ENCODE measurements at regions not wholly inside any gene's neighbourhood (a gene's known extent, or its start where the extent isn't known, plus 50 kb on each side); places are given as distances from the start of the nearest gene placed in this dataset.

DNA sequence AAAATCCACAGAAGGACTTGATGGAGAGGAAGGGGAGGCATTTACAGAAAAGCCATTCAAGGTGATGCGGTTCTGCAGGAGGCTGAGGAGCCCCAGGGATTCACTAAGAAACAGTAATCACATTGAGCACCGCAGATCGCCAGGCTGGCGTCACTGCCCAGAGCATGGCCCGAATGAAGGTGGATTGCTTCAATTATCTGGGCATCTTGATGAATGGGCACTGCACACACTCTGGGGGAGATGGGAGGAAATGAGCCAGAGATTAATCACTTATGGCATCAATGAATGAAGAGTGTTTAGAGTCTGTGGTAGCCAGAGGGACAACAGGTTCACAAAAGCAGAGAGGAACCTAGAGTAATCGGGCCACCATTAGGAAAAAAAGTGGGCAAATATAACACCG, 292.1 kb downstream of the ZEB1 start (continued):
- TF ChIP-seq, protein P1, sequence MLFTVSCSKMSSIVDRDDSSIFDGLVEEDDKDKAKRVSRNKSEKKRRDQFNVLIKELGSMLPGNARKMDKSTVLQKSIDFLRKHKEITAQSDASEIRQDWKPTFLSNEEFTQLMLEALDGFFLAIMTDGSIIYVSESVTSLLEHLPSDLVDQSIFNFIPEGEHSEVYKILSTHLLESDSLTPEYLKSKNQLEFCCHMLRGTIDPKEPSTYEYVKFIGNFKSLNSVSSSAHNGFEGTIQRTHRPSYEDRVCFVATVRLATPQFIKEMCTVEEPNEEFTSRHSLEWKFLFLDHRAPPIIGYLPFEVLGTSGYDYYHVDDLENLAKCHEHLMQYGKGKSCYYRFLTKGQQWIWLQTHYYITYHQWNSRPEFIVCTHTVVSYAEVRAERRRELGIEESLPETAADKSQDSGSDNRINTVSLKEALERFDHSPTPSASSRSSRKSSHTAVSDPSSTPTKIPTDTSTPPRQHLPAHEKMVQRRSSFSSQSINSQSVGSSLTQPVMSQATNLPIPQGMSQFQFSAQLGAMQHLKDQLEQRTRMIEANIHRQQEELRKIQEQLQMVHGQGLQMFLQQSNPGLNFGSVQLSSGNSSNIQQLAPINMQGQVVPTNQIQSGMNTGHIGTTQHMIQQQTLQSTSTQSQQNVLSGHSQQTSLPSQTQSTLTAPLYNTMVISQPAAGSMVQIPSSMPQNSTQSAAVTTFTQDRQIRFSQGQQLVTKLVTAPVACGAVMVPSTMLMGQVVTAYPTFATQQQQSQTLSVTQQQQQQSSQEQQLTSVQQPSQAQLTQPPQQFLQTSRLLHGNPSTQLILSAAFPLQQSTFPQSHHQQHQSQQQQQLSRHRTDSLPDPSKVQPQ (CRISPR knock-in tag; IDR thresholded peaks at IDR 0.05; ENCODE audit: borderline replicate concordance): no peak

DNA sequence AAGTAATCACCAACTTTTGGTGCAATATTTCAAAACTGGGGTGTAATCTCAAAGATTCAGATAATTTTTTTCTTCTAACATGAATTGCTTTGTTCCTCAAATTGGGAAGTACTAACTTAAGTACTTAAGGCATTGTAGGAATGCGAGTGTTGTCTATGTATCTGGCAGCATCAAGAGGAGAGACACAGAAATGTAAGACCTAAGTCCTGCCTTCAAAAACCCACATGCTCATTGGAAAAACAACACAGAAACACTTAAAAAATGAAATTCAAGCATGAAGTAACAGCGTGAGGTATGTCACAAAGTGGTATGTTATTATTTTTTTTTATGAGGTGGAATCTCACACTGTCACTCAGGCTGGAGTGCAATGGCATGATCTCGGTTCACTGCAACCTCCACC, 288.5 kb downstream of the ZEB1 start:
- intact Hi-C loops (cut with micrococcal nuclease): no loop called here
- Histone ChIP-seq H3K9ac (ENCODE audit: insufficient read depth in 1 of 2, low read depth in 2 of 2, low read length in 2 of 2) (no peak overlapping the region), H3K4me3 (no peak overlapping the region), H3K9me1 (ENCODE audit: control insufficient read depth, insufficient read depth, low read length) (no peaks in the 10 kb centered on the region), H2AFZ (ENCODE audit: low read depth, low read length) (no peak overlapping the region), H3K4me2 (ENCODE audit: insufficient read depth, low read length) (no peak overlapping the region), H3K79me2 (ENCODE audit: control insufficient read depth, insufficient read depth, low read length) (no peaks in the 10 kb centered on the region), H3K27ac (ENCODE audit: extremely low read depth, low read depth, low read length) (no peak overlapping the region), H3K9me3 (replicated peaks; ENCODE audit: control insufficient read depth, insufficient read depth, low read depth, low read length) (no peaks in the 10 kb centered on the region), H3K36me3 (ENCODE audit: control insufficient read depth, insufficient read depth, low read length) (no peaks in the 10 kb centered on the region), H3K27me3 (ENCODE audit: control insufficient read depth in 2 of 2, insufficient read depth in 2 of 2, low read length in 2 of 2) (peaks cover 0 to 7% of the 10 kb centered on the region in 2 experiments; a peak in 3 of 5 replicates), H4K20me1 (replicated peaks; ENCODE audit: control insufficient read depth, insufficient read depth, low read length) (no peaks in the 10 kb centered on the region), H3K4me1 (replicated peaks in 1 of 2; ENCODE audit: control insufficient read depth in 2 of 2, insufficient read depth in 2 of 2, low read length in 2 of 2) (peaks cover 0 to 13% of the 10 kb centered on the region in 2 experiments; a peak in 3 of 5 replicates)
- in situ Hi-C loops (cut with MboI): no loop called here
- no peak for DNase-seq (ENCODE audit: extremely low read depth in 1 of 4, low spot score in 3 of 4)
- WGBS (ENCODE audit: insufficient coverage, low coverage, missing lambda C conversion rate): 0% methylated on average over 3 of the region's 3 CpGs
- TF ChIP-seq, protein P2, sequence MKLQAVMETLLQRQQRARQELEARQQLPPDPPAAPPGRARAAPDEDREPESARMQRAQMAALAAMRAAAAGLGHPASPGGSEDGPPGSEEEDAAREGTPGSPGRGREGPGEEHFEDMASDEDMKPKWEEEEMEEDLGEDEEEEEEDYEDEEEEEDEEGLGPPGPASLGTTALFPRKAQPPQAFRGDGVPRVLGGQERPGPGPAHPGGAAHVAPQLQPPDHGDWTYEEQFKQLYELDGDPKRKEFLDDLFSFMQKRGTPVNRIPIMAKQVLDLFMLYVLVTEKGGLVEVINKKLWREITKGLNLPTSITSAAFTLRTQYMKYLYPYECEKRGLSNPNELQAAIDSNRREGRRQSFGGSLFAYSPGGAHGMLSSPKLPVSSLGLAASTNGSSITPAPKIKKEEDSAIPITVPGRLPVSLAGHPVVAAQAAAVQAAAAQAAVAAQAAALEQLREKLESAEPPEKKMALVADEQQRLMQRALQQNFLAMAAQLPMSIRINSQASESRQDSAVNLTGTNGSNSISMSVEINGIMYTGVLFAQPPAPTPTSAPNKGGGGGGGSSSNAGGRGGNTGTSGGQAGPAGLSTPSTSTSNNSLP (IDR thresholded peaks at IDR 0.05; ENCODE audit: borderline replicate concordance, low read depth, low read length): no peak
- TF ChIP-seq ARID2 (IDR thresholded peaks at IDR 0.05) (no peak), MYC (IDR thresholded peaks at IDR 0.05; ENCODE audit: low read depth, low read length) (no peak), MYC (CRISPR knock-in tag; IDR thresholded peaks at IDR 0.05; ENCODE audit: borderline replicate concordance, low read depth) (no peak), MTA2 (IDR thresholded peaks at IDR 0.05; ENCODE audit: low read depth) (no peak), CC2D1A (IDR thresholded peaks at IDR 0.05) (no peak), ETV5 (CRISPR knock-in tag; IDR thresholded peaks at IDR 0.05; ENCODE audit: low read depth) (no peak), ZFX (CRISPR knock-in tag; IDR thresholded peaks at IDR 0.05) (no peak)
- TF ChIP-seq, protein P3, sequence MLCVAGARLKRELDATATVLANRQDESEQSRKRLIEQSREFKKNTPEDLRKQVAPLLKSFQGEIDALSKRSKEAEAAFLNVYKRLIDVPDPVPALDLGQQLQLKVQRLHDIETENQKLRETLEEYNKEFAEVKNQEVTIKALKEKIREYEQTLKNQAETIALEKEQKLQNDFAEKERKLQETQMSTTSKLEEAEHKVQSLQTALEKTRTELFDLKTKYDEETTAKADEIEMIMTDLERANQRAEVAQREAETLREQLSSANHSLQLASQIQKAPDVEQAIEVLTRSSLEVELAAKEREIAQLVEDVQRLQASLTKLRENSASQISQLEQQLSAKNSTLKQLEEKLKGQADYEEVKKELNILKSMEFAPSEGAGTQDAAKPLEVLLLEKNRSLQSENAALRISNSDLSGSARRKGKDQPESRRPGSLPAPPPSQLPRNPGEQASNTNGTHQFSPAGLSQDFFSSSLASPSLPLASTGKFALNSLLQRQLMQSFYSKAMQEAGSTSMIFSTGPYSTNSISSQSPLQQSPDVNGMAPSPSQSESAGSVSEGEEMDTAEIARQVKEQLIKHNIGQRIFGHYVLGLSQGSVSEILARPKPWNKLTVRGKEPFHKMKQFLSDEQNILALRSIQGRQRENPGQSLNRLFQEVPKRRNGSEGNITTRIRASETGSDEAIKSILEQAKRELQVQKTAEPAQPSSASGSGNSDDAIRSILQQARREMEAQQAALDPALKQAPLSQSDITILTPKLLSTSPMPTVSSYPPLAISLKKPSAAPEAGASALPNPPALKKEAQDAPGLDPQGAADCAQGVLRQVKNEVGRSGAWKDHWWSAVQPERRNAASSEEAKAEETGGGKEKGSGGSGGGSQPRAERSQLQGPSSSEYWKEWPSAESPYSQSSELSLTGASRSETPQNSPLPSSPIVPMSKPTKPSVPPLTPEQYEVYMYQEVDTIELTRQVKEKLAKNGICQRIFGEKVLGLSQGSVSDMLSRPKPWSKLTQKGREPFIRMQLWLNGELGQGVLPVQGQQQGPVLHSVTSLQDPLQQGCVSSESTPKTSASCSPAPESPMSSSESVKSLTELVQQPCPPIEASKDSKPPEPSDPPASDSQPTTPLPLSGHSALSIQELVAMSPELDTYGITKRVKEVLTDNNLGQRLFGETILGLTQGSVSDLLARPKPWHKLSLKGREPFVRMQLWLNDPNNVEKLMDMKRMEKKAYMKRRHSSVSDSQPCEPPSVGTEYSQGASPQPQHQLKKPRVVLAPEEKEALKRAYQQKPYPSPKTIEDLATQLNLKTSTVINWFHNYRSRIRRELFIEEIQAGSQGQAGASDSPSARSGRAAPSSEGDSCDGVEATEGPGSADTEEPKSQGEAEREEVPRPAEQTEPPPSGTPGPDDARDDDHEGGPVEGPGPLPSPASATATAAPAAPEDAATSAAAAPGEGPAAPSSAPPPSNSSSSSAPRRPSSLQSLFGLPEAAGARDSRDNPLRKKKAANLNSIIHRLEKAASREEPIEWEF (CRISPR knock-in tag; IDR thresholded peaks at IDR 0.05): no peak
- no peak for FAIRE-seq
- ChIA-PET POLR2A (no interaction called here), CTCF (ENCODE audit: low intra/inter-chr PET ratio) (no interaction called here)
- ATAC-seq: no peak
- BruUV-seq (replicated peaks): no TSS peak
